DMS53 treated with DMSO at 0.1 percent for 48 hours (cell line): ENCODE measurements at regions not wholly inside any gene's neighbourhood (a gene's known extent, or its start where the extent isn't known, plus 50 kb on each side); places are given as distances from the start of the nearest gene placed in this dataset.

Source experiments
- DNase-seq: peaks from one replicate; lab custom pipeline; 2025; ENCODE audit not compliant: unreplicated experiment; lab: John Stamatoyannopoulos, UW

GRCh38 chr12:127559349-127560040 is 707.5 kb upstream of the TMEM132C start:
- peak; percentile 97 for DNase-seq

DNA sequence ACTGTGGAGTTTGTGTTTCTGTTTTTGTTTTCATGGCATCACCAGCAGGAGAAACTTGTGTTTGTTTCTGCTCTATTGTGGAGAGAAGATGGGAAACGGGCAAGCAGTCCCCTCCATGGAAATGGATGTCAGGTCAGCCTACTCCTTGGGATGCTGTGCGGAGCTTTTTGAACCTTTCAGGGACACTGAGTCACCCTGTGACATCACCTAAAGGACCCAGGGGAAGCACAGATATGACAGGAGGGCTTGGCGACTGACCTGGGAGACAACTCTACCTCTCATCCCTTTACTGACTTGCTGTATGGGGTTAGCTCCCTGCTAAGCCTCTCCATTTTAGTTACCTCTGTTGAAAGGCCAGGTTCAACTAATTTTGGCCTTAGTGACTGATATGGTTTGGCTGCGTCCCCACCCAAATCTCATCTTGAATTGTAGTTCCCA is 706.9 kb upstream of the TMEM132C start:
- DNase-seq, result peak; percentile 85

- no peak for DNase-seq
These were observed 704.2 kb upstream of the TMEM132C start for GRCh38 chr12:127562816-127563215.

- no peak for DNase-seq
These were observed 701.7 kb upstream of the TMEM132C start for GRCh38 chr12:127565241-127565640.

GRCh38 chr12:127567531-127567930 is 699.4 kb upstream of the TMEM132C start:
- DNase-seq, result no peak

DNA sequence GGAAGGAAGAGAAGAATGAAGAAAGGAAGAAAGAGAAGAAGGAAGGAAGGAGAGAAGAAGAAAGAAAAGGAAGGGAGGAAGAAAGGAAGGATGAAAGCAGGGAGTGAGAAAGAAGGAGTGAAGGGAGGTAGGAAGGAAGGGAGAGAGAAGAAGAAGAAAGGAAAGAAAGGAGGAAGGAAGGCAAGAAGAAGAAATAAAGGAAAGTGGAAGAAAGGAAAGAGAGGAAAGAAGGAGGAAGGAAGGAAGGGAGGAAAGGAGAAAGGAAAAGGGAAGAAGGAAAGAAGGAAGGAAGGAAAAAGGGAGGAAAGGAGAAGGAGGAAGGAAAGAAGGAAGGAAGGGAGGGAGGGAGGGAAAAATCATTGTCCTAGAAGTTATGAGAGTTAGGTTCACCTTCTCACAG is 696.6 kb upstream of the TMEM132C start:
- DNase-seq, result no peak

GRCh38 chr12:127570793-127571360 is 696.1 kb upstream of the TMEM132C start:
- no peak for DNase-seq

GRCh38 chr12:127571578-127571977 is 695.4 kb upstream of the TMEM132C start:
- DNase-seq, result no peak

- DNase-seq, result no peak
These were observed 687.5 kb upstream of the TMEM132C start for GRCh38 chr12:127579446-127579845.

GRCh38 chr12:127582074-127582473 is 684.9 kb upstream of the TMEM132C start:
- DNase-seq, result no peak

- no peak for DNase-seq
These were observed 683.9 kb upstream of the TMEM132C start for GRCh38 chr12:127583041-127583440.

GRCh38 chr12:127588249-127588648 is 678.7 kb upstream of the TMEM132C start:
- DNase-seq, result no peak

DNA sequence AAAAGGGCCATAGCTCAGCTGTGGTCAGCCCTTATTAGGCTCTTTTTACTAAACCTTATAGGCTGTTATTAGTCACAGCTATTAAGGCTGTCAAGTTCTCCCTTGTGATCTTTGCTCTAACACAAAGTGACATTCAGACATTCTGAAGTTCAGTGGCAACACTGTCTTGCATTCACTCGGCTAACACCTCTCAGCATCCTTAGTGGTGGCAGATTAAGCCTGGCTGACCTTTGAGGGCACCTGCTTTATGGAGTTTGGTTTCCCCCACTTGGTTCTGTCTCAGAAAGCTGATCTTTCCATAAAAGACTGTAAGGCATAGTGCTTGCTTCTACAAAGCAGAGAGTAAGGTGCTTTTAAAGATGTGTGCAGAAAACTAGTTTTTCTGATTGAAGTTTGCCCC is 677.4 kb upstream of the TMEM132C start:
- no peak for DNase-seq

DNA sequence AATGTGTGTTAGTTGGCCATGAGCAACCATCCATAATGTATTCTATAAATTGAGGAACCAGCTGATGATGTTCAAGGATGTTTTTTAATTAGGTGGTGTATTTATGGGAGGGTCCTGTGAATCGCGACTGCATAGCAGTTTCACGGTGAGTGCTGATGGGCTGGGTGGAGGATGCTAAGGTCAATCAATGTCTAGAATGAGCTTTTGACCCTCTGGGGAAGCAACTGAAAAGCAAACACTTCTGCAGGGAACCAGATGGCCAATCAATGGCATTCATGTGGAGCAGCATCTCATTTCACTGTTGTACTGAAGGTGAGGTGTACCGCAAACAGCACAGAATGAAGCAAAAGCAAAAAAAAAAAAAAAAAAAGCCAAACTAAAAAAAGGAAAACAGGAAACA is 676.1 kb upstream of the TMEM132C start:
- peak; percentile 41 for DNase-seq

- DNase-seq, result no peak
These were observed 674.7 kb upstream of the TMEM132C start for GRCh38 chr12:127592245-127592644.

- no peak for DNase-seq
These were observed 672.5 kb upstream of the TMEM132C start for GRCh38 chr12:127594351-127594970.

GRCh38 chr12:127595506-127595905 is 671.5 kb upstream of the TMEM132C start:
- no peak for DNase-seq

GRCh38 chr12:127596891-127597290 is 670.1 kb upstream of the TMEM132C start:
- DNase-seq, result no peak

DNA sequence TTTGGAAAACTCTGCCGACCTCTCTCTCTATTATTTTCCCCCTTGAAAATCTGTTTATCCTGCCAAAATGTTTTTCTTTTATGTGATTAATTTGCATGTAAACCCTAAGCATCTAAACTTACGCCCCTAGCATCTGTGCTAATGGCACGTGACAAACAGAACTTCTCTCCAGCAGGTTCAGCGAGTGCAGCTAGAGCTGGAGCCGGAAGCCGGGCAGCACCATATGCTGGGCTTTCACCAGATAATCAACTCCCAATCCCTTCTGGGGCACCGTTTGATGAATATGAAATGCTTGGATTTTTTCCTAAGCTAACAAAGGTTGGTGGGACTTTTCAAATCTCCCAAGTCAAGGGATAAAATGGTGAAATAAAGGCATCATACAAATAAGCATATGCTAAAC is 667.5 kb upstream of the TMEM132C start:
- no peak for DNase-seq

GRCh38 chr12:127600211-127600610 is 666.8 kb upstream of the TMEM132C start:
- no peak for DNase-seq

DNA sequence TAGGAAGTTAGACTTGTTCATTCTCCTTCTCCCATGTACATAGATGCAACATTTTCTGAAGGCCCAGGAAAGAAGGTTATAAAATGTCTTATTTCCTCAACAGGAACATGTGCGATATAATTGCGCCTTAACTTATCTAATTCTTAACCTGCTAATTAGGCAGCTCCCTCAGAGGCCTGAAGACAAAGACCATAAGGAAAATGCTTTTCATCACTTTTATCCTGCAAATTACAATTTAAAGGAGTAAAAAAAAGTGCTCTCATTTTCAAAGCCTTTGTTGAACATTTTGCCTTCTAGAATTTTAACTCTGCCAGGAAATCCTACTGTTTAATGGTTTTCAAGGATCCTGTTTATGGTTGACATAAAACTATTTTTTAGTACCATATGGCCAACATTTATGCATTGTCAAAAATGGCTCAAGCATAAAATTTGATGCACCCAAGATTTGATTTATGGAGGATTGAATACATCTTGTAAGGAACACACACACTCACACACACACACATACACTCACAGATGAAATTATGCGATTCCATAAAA is 660.4 kb upstream of the TMEM132C start:
- no peak for DNase-seq

DNA sequence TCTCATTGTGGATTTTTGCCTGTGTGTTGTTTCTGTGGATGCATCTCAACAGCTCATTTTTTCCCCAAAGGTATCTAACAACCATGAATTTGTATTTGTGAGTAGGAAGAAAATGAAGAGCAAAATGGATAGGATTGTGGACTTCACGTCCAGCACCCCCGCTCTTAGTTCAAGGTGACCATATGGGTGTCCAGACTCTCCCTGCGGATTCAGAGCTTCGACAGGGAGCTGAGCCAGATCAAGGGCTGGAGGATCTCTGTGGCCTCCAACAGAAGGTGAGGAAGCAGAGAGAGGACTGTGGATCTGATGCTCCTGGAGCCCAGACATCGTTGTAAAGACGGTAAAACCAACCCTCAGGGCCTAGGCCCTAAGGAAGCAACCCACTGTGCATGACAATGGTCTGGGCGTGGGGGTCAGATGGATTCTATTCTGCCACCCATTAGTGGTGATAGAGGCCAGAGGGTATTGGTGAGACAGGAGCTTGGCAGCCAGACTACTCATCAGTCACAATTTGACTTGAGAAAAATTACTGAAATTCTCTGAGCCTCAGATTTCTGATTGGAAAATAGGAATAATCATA is 659.7 kb upstream of the TMEM132C start:
- no peak for DNase-seq
